Stimulated activated CD8-positive, alpha-beta memory T cell treated with anti-CD3 and anti-CD28 coated beads, Interleukin-15, amount 100 ng/mL, for 1 hour (primary cell): ENCODE measurements at regions not wholly inside any gene's neighbourhood (a gene's known extent, or its start where the extent isn't known, plus 50 kb on each side); places are given as distances from the start of the nearest gene placed in this dataset.

ENCODE experiments used
- DNase-seq: peaks from one replicate; pipeline ENCODE4 v3.0.0-alpha.2; 2020; ENCODE audit warnings: low read depth

GRCh38 chr6:122524056-122524455 is 52.4 kb upstream of the SERINC1 start:
- no peak for DNase-seq

GRCh38 chr6:122530440-122531046 is 58.9 kb upstream of the SERINC1 start:
- peak; percentile 40 for DNase-seq

GRCh38 chr6:122548281-122548680 is 61.9 kb upstream of the PKIB start:
- DNase-seq = no peak

- DNase-seq = no peak
Observed at GRCh38 chr6:122548820-122549219, 61.4 kb upstream of the PKIB start.

- no peak for DNase-seq
Observed at GRCh38 chr6:122553697-122554096, 56.5 kb upstream of the PKIB start.

- no peak for DNase-seq
Observed at GRCh38 chr6:122555561-122555960, 54.6 kb upstream of the PKIB start.

GRCh38 chr6:122558080-122558479 is 52.1 kb upstream of the PKIB start:
- DNase-seq = no peak
